ENCODE measurements at regions not wholly inside any gene's neighbourhood (a gene's known extent, or its start where the extent isn't known, plus 50 kb on each side); places are given as distances from the start of the nearest gene placed in this dataset.
"Not testable (repeated sequence)": the region's sequence is repeated elsewhere in the genome, so short reads cannot be mapped to it uniquely, and the experiment has no call there.

DNA sequence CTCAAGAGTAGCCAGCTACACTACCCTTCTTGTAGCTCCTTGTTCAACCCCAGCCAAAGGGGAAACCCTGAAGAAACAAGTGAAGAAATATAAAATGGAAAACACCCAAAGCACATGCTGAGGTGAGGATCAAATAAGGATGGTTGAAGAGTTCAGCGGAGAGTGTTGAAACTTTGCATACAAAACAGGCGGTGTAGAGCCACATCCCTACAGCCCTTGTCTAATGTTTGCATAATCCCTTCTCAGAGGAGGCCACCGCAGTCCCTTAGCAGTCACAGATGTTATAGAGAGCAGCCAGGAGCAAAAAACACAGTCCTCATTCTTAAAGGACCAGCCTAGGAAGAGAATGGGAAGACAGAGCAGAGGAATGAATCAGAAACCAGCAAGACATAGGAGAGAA lies 350.7 kb upstream of the SASH1 start:
- no peak for DNase-seq

DNA sequence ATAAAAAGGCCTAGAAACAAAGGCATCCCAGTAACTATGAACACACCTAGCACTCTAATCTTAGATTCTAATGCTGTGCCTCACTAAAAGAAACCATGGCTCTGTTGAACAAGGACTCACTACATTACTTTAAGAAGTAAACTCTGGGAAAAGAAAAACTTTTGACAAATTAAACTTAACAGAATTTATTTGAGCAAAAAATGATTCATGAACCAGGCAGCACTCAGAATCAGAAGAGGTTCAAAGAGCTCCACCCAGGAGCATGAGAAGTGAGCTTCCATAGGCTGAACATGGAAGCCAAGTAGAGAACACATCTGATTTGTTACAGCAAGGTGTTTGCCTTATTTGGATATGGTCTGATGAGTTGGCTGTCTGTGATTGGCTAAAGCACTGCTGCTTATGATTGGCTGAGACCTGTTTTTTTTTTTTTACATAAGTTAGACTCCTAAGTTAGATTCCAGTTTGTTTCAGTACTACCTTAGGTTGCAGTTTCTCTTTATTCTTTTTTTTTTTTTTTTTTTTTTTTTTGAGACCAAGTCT lies 343.6 kb upstream of the SASH1 start:
- DNase-seq: no peak

DNA sequence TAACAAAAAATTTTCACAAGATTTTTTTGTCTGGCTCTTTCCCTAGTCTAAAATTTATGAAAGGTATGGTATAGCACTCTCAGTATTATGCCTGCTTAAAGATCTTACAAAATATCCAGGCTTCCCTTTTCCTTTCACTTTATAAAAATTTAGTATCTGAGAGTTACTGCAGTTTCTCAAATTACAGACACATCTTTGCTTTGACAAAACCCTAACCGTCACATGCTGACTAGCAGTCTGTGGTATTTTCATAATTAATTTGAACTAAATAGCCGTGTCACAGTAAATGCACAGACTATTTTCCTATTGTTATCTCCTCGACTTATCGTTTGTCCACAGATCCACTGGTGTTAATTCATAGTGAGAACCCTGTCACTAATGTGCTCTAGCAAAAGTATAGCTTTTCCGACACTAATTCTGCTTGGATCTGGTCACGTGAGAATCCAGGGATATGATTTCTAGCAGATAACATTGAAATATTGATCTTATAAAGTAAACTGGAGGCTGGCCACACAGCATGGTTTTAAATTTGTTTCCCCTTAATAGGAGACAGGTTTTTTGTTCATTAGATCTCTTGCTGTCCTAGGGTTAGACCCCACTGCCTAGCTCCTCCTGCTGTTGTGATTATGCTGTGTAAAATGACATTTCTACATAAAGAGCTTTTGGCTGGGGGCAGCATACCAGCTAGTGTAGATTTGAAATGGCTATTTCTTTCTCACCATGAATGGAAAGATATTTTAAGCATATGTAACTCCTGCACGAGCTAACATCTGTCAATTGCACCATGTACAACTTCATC lies 340.6 kb upstream of the SASH1 start:
- no peak for DNase-seq

GRCh38 chr6:148004651-148005050 lies 338.0 kb upstream of the SASH1 start:
- DNase-seq: no peak

DNA sequence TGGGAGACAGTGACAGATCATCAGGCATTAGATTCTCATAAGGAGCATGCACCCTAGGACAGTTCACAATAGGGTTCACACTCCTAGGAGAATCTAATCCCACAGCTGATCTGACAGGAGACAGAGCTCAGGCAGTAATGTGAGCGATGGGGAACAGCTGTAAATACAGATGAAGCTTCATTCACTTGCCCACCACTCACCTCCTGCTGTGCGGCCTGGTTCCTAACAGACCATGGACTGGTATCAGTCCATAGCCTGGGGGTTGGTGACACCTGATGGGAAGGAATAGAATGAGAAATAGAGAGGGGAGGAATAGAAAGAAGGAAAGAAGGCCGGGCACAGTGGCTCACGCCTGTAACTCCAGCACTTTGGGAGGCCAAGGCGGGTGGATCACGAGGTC lies 336.8 kb upstream of the SASH1 start:
- no peak for DNase-seq

GRCh38 chr6:148010516-148010915 lies 332.1 kb upstream of the SASH1 start:
- not testable (repeated sequence) for DNase-seq

DNA sequence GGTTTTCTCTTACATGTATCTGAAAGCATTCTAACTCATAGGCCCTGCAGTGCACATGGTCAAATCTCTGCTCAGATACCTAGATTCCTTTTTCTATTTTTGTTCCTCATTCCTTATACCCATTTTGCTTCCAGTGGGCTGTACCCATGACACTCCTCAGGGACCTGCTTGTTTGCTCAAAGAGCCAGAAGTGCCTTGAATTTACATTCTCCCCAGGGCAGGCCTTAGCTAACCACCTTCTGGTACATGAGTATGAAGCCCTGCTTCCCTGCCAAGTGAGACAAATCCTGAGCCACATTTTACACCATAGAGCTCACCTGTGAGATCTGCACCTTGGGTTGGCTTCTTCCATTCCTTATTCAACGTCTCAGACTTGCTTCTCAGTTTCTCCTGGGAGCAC lies 326.6 kb upstream of the SASH1 start:
- no peak for DNase-seq

DNA sequence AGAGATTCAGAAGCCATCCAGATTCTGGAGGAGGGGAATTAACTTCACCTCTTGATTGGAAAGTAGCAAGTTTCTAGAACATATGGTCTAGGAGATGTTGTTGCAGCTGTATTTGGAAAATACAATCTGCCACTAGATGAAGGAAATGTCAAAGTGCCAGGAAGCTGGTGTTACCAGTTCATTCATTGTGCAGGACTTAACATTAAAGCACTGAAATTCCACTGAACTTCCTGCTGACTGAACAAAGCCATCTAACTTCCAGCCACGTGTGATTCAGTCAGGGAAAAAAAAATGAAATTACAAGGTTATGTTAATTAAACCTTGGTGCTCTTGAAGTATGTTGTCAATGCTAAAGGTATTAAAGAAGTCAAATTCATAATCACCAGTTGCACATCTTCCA lies 321.5 kb upstream of the SASH1 start:
- no peak for DNase-seq

DNA sequence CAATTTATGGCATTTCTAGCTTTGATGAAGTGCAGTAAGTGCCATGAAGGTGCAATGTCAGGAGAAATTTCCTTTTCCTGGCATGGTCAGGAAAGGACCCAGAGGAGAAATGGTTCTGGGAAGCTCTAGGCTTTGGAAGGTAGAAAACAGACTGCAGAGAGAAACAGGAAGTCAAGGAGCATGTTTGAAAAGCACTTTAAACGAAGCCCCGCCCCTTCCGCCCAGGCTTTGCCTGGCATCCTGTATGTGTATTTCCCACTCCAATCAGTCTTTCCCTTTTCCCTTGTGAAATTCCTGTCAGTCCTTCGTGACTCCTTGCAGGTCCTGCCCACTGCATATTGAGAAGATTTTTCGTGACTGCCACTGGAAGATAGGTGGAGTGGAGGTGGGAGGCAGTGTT lies 320.9 kb upstream of the SASH1 start:
- no peak for DNase-seq

DNA sequence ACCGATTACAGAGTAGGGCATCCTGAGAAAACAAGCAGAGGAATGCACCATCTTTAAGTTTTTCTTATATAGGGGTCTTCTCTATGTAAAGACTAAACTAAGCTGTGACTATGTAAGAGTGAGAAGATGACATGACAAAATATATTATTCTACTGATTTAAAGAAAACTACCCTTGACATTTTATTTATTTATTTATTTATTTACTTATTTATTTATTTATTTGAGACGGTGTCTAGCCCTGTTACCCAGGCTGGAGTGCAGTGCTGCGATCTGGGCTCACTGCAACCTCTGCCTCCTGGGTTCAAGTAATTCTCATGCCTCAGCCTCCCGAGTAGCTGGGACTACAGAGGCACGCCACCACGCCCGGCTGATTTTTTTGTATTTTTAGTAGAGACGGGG lies 320.4 kb upstream of the SASH1 start:
- DNase-seq: not testable (repeated sequence)

- no peak for DNase-seq
Measured at GRCh38 chr6:148027201-148027600, 315.4 kb upstream of the SASH1 start.

DNA sequence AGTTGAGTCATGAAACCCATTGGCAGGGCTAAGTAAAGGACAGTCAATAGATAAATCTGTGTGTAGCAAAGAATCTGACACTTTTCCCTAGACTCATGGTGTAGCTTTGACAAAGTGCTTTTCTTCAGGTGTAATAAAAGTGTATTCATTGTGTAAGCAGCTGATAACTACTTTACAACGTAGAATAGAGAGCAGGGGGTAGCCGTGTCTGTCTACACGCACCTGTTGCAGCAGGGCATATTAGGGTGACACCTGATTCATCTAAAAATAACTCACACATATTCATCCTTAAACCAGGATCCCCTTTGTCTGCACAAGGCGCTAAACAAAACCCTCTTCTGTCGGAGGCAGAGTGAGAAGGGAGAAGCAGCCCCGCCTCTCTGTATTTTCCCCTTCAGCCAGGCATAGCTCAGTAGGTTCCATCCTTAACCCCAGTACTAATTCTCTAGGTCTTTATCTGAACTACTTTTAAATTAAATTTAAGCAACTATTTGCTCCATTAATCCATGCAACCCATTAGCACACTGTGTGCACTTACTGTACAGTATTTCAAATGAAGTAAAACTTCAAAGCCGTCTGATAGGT lies 306.7 kb upstream of the SASH1 start:
- no peak for DNase-seq

DNA sequence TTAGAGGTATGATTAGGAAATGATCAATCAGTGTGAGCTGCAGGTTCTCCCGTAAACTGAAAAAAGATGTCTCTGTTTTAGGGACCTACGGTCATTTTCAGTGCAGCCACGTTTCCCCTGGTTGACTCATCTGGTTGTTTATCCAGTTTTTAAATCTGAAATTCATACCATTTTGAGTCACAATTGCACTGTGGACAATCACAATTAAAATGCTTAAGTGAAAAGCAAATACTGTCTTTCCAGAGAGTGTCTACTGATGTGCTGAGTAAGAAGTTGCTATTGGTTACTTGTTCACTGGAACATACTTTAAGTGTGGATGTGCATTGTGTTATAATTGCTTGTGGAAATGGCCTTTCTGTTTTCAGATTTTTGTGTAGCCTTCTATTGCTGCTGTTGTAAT lies 305.1 kb upstream of the SASH1 start:
- DNase-seq: no peak

- DNase-seq: no peak
Measured at GRCh38 chr6:148041546-148041945, 301.1 kb upstream of the SASH1 start.

DNA sequence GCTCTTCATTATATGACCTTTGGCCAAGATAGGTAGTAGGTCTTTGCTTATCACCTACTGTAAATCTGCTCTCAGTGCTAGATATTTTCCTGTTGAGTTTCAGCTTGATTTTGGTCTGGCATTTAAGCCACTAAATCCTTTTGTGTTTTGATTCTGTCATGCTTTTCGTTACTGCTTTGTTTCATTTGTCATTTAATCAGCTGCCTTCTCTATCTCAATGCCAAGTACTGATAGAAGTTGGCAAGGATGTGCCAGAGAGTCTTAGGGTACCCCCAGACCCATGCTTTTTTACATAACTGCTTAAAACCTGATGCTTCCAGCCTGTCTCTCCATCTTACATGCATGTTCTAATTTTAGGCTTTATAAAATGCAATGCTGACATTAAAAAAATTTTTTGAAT lies 300.1 kb upstream of the SASH1 start:
- no peak for DNase-seq

DNA sequence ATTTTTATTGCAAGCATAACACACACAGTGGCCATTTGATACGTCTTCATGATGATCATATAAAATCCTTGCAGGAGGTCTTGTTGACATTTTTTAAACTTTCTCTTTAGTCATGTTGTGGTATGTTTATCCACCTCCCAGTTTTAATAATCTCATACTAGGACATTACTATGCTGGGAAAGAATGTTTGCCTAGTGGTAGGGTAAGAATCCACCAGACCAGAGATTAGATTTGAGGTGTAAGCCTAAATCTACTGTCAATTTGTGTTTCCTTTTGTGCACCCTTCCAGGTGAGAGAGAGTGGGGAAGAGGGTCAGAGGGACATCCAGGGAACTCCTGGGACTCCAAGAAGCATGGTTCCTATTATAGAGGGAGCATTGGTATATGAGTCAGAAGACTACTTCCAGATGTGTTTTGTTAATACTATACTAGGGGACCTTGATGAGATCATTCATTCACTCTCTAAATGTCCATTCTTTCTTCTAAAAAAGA lies 298.3 kb upstream of the SASH1 start:
- DNase-seq: no peak

DNA sequence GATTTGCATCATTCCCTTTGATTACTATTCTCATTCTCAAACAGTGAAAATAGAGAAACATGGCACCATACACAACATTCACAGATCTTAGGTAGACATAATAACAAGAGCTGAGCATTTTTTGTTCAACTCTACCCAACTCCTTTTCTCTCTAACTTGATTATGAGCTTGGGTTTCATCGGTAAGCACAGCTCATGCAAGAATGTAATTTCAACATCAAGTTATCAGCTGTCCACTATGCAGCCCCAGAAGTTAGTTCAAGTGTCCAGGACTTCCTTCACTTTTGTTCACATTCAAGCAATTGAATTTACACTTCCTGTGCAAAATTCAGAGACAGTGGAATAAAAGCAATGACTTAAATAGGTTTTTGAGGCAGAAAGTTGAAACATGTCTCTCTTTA lies 297.7 kb upstream of the SASH1 start:
- no peak for DNase-seq

- no peak for DNase-seq
Measured at GRCh38 chr6:148053209-148053608, 289.4 kb upstream of the SASH1 start.

DNA sequence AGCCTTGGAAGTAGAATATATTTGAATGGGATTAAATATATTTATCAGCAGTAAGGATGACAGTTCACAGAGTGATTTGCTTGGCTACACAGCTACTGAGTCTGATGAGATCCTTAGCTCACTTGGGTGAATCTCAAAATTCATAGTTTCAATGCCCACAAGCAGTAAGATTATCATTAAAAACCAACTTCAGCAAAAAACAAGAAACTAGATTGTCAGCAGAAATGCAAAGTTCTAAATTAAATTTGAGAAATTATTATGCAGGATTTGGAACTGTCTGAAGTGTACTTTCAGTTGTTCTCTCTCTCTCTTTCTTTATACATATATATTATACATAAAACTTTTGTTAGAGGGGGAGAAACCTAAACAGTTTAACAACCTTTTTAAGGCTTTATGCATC lies 288.8 kb upstream of the SASH1 start:
- DNase-seq: no peak

- DNase-seq: no peak
Measured at GRCh38 chr6:148054219-148054618, 288.4 kb upstream of the SASH1 start.

GRCh38 chr6:148055419-148055818 lies 287.2 kb upstream of the SASH1 start:
- DNase-seq: no peak

- no peak for DNase-seq
Measured at GRCh38 chr6:148059869-148060268, 282.8 kb upstream of the SASH1 start.

DNA sequence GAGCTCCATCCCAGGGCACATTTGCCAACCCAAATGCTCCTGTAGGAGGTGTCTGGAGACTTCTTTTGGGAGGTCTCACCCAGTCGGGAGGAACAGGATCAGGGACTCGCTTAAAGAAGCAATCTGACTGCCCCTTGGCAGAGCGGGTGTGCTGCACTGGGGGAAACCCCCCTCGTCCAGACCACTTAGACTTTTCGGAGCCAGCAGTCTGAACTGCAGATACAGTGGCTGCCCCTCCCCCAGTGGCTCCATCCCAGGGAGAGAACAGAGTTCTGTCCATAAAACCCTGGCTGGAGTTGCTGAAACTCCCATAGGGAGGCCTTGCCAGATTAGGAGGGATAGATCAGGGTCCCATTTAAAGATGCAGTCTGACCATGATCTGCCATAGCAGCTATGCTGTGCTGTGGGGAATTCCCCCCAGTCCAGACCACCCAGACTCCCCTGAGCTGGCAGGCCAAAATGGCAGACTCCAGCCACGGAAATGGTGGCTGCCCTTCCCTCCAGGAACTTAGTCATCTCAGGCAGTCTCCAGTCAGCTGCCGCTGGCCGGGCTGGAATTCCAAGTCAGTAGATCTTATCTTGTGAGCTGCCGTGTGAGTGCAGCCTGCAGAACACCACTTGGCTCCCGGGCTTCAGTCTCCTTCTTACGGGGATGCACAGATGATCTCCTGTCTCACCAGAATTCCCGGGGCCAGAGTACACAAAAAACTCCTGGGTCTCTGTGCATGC lies 278.1 kb upstream of the SASH1 start:
- DNase-seq: no peak

Data from NCI-H2029 treated with DMSO at 0.1 percent for 48 hours (cell line).